ENCODE measurements at regions not wholly inside any gene's neighbourhood (a gene's known extent, or its start where the extent isn't known, plus 50 kb on each side); places are given as distances from the start of the nearest gene placed in this dataset.

DNA sequence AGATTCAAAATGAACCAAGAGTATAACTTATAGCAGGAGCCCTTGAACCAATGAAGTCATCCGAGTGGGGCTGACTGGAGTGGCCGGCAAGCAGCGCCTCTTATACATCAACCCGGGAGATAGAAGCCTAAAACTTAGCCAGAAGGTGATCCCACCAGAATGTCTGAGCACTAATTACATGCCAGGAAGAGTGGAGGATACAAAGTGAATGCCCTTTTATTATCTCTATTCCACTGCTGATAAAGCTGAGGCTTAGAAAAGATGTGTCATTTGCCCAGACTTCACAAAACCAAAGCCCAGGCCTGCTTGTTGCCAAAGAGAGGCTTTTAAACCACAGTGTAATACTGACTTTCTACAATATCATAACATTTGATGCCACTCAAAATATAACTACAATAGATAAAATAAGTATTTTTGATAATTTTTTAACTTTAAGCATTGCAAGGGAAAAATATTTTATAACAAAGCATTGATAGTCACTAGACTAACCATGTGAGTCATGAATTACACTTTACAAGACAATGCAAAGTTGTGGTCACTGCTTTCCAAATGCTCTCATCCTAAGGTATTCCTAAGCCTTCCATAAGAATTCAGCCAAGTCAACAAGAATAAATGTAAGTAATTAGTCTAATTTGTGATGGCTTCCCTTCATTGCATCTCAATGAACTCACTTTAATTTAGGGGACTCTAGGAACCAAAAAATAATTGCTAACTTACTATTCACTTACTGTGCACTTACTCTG, 58.6 kb upstream of the ARID5B start:
- no peak for DNase-seq

GRCh38 chr10:61844116-61844822, 57.2 kb upstream of the ARID5B start:
- no peak for DNase-seq

DNA sequence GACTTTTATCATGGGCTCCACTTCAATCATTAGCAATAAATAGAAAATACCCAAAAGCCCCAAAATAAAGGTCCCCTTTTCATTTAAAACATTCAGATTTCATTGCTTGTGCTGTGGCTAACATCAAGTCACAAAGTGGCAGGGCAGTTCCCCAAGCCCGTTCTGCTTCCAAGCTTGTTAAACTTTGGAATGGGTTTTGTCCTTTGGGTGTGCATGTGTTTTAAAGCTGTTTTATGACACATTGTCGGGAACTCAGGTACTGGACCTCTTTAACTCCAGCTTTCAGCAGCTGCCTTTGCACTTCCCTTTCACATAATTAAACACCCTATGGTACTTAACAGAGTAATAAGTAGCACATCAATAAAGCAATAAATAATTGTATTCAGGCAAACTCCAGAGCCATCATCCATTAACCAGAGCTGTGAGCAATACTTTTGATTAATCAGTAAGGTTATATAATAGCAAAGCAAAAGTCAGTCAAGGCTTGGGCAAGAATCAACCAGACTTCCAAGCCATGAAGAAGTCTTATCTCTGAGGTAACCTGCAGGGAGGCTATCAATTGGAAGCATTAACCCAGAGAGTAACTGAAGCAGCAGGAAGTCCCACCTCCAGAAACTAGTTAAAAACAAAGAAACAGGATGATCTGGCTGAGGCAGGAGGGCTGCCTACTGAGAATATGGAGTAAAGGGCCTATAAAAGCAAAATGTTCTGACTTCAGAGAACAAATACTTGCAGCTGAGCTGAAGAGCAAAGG, 56.1 kb upstream of the ARID5B start:
- no peak for DNase-seq

DNA sequence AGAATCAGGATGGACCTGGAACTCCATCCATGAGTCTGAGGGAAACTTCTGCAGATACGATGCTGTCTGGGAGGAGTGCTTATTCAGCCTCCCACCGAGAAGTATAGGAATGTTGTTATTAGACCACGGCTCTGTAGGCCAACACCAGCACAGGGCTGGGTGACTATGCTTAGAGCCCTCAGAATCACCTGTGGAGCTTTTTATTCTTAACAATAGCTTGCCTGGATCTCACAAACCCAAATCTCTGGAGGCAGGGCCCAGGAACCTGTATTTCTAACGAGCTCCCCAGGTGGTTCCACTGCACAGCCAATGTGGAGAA, 55.6 kb upstream of the ARID5B start:
- DNase-seq: no peak

DNA sequence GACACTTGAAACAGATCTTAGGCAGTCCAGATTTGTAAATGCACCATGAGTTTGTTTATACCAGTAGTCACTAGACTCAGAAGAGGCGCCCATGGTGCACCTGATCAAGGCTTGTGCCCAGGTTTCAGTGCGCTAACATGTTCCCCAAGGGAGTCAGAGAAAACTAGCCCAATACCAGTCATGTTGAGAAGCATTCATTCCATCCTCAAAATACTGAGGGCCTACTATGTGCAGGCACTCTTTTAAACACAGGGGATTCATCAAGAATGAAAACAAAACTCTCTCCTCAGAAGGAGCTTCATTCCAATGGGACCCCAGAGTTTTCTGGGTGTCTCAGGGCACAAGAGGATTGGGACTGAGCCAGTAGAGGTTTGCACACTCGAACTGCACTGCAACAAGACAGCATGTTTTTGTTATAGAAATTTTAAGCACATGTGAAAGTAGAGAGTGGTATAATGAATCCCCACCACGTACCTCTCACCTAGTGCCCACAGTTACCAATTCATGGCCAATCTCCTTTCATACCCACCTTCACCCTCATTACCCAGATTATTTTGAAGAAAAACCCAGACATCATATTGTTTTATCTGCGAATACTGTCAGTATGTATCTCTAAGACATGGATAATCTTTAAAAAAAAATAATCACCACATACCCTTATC, 55.0 kb upstream of the ARID5B start:
- DNase-seq: no peak

- no peak for DNase-seq
Observed at GRCh38 chr10:61847087-61847486, 54.4 kb upstream of the ARID5B start.

DNA sequence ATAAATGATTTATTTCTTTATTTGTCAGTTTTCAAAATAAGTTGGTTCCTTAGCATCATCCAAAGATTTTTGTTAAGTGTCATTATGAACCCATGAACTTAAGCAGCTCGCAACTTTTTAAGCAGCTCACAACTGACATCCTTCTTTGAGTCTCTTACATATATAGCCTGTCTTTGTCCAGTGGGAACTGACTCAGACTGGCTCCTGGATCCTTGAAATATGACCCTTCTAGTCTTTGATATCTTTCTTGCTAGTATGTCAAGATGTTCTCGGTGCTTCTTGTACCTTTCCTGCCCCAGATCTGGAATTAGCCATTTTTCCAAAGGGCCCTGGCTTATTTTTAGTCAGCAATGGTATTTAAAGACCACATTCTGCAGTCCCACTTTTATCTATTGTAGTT, 53.9 kb upstream of the ARID5B start:
- DNase-seq: no peak

DNA sequence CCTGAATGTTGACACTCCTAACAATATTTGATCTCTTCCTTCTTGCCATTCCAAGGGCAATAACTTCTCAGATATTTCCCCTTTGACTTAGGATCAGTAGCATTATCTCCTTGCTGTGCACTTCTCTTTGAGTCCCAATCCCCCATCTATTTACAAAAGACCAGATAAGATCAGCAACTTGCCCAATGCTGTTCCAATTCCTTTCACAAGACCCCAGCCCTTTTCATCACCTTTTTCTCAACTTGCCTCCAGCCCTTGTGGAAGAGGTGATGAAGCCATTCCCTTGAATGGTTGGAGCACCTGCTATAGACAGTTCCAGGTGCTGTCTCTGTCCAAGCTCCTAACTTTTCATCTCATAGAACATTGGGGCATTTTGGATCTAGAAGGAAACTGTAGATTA, 51.1 kb upstream of the ARID5B start:
- DNase-seq: no peak
